A549 (cell line): ENCODE measurements at regions not wholly inside any gene's neighbourhood (a gene's known extent, or its start where the extent isn't known, plus 50 kb on each side); places are given as distances from the start of the nearest gene placed in this dataset.

Experiments
- ATAC-seq, 2 experiments: fragments of 200-7000 bp in 1 of 2; fragments of >200 bp in 1 of 2; cut with Nextera tagmentation in 1 of 2; cut with Tn5 transposase in 1 of 2; 3 replicates each; pipeline versions ENCODE4 v1.8.0 to v1.9.1; 2018 to 2020; ENCODE audit warnings: mild to moderate bottlenecking in 1 of 2, moderate library complexity in 1 of 2
- CTCF ChIA-PET: fragments of 300-600 bp; sonication (Branson Sonifier 250); formaldehyde crosslinking; extraction: SDS; loops from one replicate; lab custom pipeline; 2021; ENCODE audit warnings: antibody characterized with exemption, inconsistent platforms; lab: Yijun Ruan, JAX
- POLR2A ChIA-PET: fragments of 350-600 bp; formaldehyde crosslinking; extraction: SDS; loops from one replicate; lab custom pipeline; 2021; ENCODE audit warnings: antibody characterized with exemption, inconsistent platforms; lab: Yijun Ruan, JAX
- DNase-seq, 2 experiments: peaks; one replicate each; pipeline versions ENCODE4 v3.0.0 to v3.0.0-alpha.2; 2011 to 2016; ENCODE audit warnings: low read depth in 1 of 2, low spot score in 1 of 2
- FAIRE-seq: peaks from 2 replicates; lab custom pipeline; 2011; peaks lifted over from hg19 to GRCh38; lab: Jason Lieb, UNC
- H3K27ac ChIP-seq, 2 experiments: fragments of >200 bp; sonication (Bioruptor Twin); formaldehyde crosslinking; 3 replicates each; pipeline ENCODE4 v1.5.1; 2016 to 2017
- H3K4me1 ChIP-seq: fragments of >200 bp; sonication (Bioruptor Twin); formaldehyde crosslinking; 3 replicates; pipeline ENCODE4 v1.6.1; 2016
- H3K4me2 ChIP-seq: fragments of >200 bp; sonication (Bioruptor Twin); formaldehyde crosslinking; 3 replicates; pipeline ENCODE4 v1.6.1; 2016
- H3K4me3 ChIP-seq: fragments of >200 bp; sonication (Bioruptor Twin); formaldehyde crosslinking; 3 replicates; pipeline ENCODE4 v1.5.1; 2016
- H3K9me3 ChIP-seq: fragments of >200 bp; sonication (Bioruptor Twin); formaldehyde crosslinking; 3 replicates; pipeline ENCODE4 v1.6.1; 2016
- CBX2 ChIP-seq: fragments of 200-600 bp; sonication (generic); IDR thresholded peaks from 2 replicates; pipeline ENCODE4 v1.6.1; 2016; ENCODE audit warnings: low read depth, mild to moderate bottlenecking, borderline replicate concordance
- CHD2 ChIP-seq: fragments of 150-350 bp; IDR thresholded peaks from 2 replicates; pipeline ENCODE4 v1.6.1; 2014; ENCODE audit warnings: low read length; ENCODE audit not compliant: partially characterized antibody
- CHD4 ChIP-seq: fragments of 200-600 bp; sonication (generic); IDR thresholded peaks from 2 replicates; pipeline ENCODE4 v1.6.1; 2016; ENCODE audit warnings: antibody characterized with exemption, mild to moderate bottlenecking, borderline replicate concordance
- EHF ChIP-seq: fragments of 250-450 bp; sonication (Bioruptor Pico); IDR thresholded peaks from 2 replicates; pipeline ENCODE4 v1.5.0; 2020; ENCODE audit warnings: mild to moderate bottlenecking
- FOSB ChIP-seq: fragments of 250-450 bp; sonication (Bioruptor Pico); IDR thresholded peaks from 2 replicates; pipeline ENCODE4 v1.5.0; 2020; ENCODE audit warnings: mild to moderate bottlenecking, moderate library complexity
- HDAC2 ChIP-seq: fragments of 200-600 bp; sonication (generic); IDR thresholded peaks from 2 replicates; pipeline ENCODE4 v1.6.1; 2016
- HEYL ChIP-seq: fragments of 250-450 bp; sonication (Bioruptor Pico); IDR thresholded peaks from 2 replicates; pipeline ENCODE4 v1.8.0; 2021; ENCODE audit warnings: mild to moderate bottlenecking, moderate library complexity
- HOXB13 ChIP-seq: fragments of 250-450 bp; sonication (Bioruptor Pico); IDR thresholded peaks from 2 replicates; pipeline ENCODE4 v1.5.0; 2020; ENCODE audit warnings: low read depth, mild to moderate bottlenecking, moderate library complexity
- HOXB5 ChIP-seq: fragments of 250-450 bp; sonication (Bioruptor Pico); IDR thresholded peaks from 2 replicates; pipeline ENCODE4 v1.5.0; 2020; ENCODE audit warnings: mild to moderate bottlenecking, moderate library complexity
- KDM1A ChIP-seq: fragments of 200-600 bp; sonication (generic); IDR thresholded peaks from 2 replicates; pipeline ENCODE4 v1.6.1; 2016; ENCODE audit warnings: low read depth, mild to moderate bottlenecking
- KDM5A ChIP-seq: fragments of 200-600 bp; sonication (generic); IDR thresholded peaks from 2 replicates; pipeline ENCODE4 v1.6.1; 2016; ENCODE audit warnings: antibody characterized with exemption, mild to moderate bottlenecking
- MAFK ChIP-seq: fragments of 450-650 bp; IDR thresholded peaks from 2 replicates; pipeline ENCODE4 v1.6.1; 2014; ENCODE audit not compliant: partially characterized antibody
- MYC ChIP-seq: IDR thresholded peaks from 2 replicates; pipeline ENCODE4 v1.6.1; 2012; ENCODE audit warnings: mild to moderate bottlenecking, inconsistent platforms, low read length, improper control_type of control experiment, borderline replicate concordance
- NFE2L2 ChIP-seq: fragments of 150-350 bp; conservative IDR thresholded peaks from 2 replicates; pipeline ENCODE4 v1.6.1; 2014; ENCODE audit warnings: low read length
- POLR2A ChIP-seq: IDR thresholded peaks from 2 replicates; pipeline ENCODE4 v1.6.1; 2012; ENCODE audit warnings: mild to moderate bottlenecking, low read length
- RAD21 ChIP-seq, 2 experiments: fragments of >200 bp in 1 of 2; sonication (Bioruptor Twin) in 1 of 2; formaldehyde crosslinking in 1 of 2; IDR thresholded peaks in 1 of 2; conservative IDR thresholded peaks in 1 of 2; 2 replicates in 1 of 2; 3 replicates in 1 of 2; pipeline ENCODE4 v1.6.1; 2012 to 2018; ENCODE audit warnings: inconsistent platforms in 1 of 2
- RNF2 ChIP-seq: fragments of 200-600 bp; sonication (generic); IDR thresholded peaks from 2 replicates; pipeline ENCODE4 v1.6.1; 2016; ENCODE audit warnings: low read depth, mild to moderate bottlenecking, antibody characterized with exemption, moderate library complexity, borderline replicate concordance
- TP53 ChIP-seq: fragments of 250-450 bp; sonication (Bioruptor Pico); IDR thresholded peaks from 2 replicates; pipeline ENCODE4 v1.5.0; 2021; ENCODE audit warnings: mild to moderate bottlenecking, moderate library complexity
- ZC3H11A ChIP-seq: fragments of 450-650 bp; IDR thresholded peaks from 2 replicates; pipeline ENCODE4 v1.6.1; 2014; ENCODE audit warnings: antibody characterized with exemption, mild to moderate bottlenecking
- ZFP36 ChIP-seq: fragments of 450-650 bp; IDR thresholded peaks from 2 replicates; pipeline ENCODE4 v1.6.1; 2014; ENCODE audit warnings: borderline replicate concordance; ENCODE audit not compliant: partially characterized antibody
- WGBS: methylation state at CpG from one replicate; pipeline ENCODE4 v1.1.6; 2017; ENCODE audit errors: missing lambda C conversion rate; 5-methylcytosine and 5-hydroxymethylcytosine counted together
- TF ChIP-seq, protein P1 (sequence below): fragments of 450-650 bp; IDR thresholded peaks from 2 replicates; pipeline ENCODE4 v1.6.1; 2014; ENCODE audit warnings: antibody characterized with exemption
- TF ChIP-seq, protein P2 (sequence below): fragments of 150-350 bp; IDR thresholded peaks from 2 replicates; pipeline ENCODE4 v1.6.1; 2014; ENCODE audit warnings: low read depth, mild to moderate bottlenecking, low read length
- TF ChIP-seq, protein P3 (sequence below): fragments of 250-450 bp; sonication (Bioruptor Pico); IDR thresholded peaks from 2 replicates; pipeline ENCODE4 v1.5.0; 2020; ENCODE audit warnings: low read depth, mild to moderate bottlenecking, moderate library complexity

DNA sequence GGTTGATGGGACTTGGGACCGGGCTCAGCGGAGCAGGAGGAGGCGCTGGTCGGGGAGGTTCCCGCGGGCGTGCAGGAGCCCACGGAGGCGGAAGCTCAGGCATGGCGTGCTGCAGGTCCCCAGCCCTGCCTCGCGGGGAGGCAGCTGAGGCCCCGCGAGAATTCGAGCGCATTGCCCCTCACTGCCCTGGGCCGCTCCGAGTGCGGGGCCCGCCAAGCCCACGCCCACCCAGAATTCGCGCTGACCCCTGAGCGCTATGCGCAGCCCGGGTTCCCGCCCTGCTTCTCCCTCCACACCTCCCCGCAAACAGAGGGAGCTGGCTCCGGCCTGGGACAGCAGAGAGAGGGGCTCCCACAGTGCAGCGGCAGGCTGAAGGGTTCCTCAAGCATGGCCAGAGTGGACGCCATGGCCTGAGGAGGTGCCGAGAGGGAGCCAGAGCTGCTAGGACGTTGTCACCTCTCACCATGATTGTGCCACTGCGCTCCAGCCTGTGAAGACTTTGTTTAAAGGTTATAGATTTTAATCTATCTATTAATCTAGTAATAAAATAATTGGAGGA, 357.2 kb upstream of the RGPD4 start:
- Histone ChIP-seq H3K4me2 (no peak overlapping the region), H3K4me3 (no peak overlapping the region), H3K4me1 (no peaks in the 10 kb centered on the region), H3K9me3 (no peaks in the 10 kb centered on the region), H3K27ac (no peak overlapping the region)
- TF ChIP-seq CHD4 (no peak), HOXB13 (CRISPR knock-in tag) (no peak), MYC (no peak), CHD2 (no peak), EHF (no peak), ZFP36 (no peak), FOSB (CRISPR knock-in tag) (no peak), HEYL (CRISPR knock-in tag) (no peak), KDM5A (no peak), RAD21 (conservative IDR thresholded peaks at IDR 0.05 in 1 of 2, IDR thresholded peaks at IDR 0.05 in 1 of 2) (no peak), KDM1A (no peak)
- TF ChIP-seq, protein P1, sequence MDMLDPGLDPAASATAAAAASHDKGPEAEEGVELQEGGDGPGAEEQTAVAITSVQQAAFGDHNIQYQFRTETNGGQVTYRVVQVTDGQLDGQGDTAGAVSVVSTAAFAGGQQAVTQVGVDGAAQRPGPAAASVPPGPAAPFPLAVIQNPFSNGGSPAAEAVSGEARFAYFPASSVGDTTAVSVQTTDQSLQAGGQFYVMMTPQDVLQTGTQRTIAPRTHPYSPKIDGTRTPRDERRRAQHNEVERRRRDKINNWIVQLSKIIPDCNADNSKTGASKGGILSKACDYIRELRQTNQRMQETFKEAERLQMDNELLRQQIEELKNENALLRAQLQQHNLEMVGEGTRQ = no peak
- ChIA-PET POLR2A (no interaction called here), CTCF (no interaction called here)
- 69% methylated on average over 21 of the region's 34 CpGs for WGBS
- no peak for DNase-seq
- ATAC-seq = no peak
- no peak for FAIRE-seq

DNA sequence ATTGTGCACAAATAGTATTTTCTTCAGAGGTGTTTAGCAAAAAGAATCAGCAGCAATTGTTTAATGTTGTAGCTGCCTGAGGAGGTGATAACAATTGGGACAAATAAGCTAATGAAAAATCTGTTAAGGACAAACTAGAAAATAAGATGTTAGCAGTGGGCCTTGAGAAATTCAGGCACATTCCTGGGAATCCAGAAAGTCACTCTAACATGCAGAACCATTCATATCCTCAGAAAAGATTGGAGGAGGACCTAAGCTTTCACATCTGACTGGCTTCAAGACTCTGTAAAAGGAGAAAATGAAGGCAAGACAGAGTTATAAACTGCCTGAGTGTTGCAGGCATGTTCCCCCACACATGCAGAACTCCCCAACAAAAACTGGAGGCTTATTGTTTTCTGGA, 353.5 kb upstream of the RGPD4 start:
- H3K4me1 ChIP-seq = no peaks in the 10 kb centered on the region
- H3K4me2 ChIP-seq = no peak overlapping the region
- ChIA-PET CTCF (interaction anchor here (1.2 kb wide), 1 partner anchor 113 kb away, joined by 3 read pairs; no protein-coding TSS in a partner anchor), POLR2A (no interaction called here)
- no peak overlapping the region for H3K4me3 ChIP-seq
- no peak for ATAC-seq
- no peak overlapping the region for H3K27ac ChIP-seq
- no peak for FAIRE-seq
- peaks cover 10% of the 10 kb centered on the region; the same call in 1 of the 3 replicates for H3K9me3 ChIP-seq
- no peak for DNase-seq
- no peak for TF ChIP-seq POLR2A
- TF ChIP-seq HDAC2 = no peak
- TF ChIP-seq HOXB5 (CRISPR knock-in tag) = no peak
- TF ChIP-seq TP53 = no peak
- no peak for TF ChIP-seq RNF2
- TF ChIP-seq RAD21 (conservative IDR thresholded peaks at IDR 0.05 in 1 of 2, IDR thresholded peaks at IDR 0.05 in 1 of 2) = no peak
- TF ChIP-seq MAFK = no peak
- TF ChIP-seq, protein P2, sequence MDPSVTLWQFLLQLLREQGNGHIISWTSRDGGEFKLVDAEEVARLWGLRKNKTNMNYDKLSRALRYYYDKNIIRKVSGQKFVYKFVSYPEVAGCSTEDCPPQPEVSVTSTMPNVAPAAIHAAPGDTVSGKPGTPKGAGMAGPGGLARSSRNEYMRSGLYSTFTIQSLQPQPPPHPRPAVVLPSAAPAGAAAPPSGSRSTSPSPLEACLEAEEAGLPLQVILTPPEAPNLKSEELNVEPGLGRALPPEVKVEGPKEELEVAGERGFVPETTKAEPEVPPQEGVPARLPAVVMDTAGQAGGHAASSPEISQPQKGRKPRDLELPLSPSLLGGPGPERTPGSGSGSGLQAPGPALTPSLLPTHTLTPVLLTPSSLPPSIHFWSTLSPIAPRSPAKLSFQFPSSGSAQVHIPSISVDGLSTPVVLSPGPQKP = no peak
- no peak for TF ChIP-seq ZC3H11A
- TF ChIP-seq NFE2L2 = no peak
- no peak for TF ChIP-seq CBX2
- TF ChIP-seq, protein P3, sequence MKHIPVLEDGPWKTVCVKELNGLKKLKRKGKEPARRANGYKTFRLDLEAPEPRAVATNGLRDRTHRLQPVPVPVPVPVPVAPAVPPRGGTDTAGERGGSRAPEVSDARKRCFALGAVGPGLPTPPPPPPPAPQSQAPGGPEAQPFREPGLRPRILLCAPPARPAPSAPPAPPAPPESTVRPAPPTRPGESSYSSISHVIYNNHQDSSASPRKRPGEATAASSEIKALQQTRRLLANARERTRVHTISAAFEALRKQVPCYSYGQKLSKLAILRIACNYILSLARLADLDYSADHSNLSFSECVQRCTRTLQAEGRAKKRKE (CRISPR knock-in tag) = no peak

DNA sequence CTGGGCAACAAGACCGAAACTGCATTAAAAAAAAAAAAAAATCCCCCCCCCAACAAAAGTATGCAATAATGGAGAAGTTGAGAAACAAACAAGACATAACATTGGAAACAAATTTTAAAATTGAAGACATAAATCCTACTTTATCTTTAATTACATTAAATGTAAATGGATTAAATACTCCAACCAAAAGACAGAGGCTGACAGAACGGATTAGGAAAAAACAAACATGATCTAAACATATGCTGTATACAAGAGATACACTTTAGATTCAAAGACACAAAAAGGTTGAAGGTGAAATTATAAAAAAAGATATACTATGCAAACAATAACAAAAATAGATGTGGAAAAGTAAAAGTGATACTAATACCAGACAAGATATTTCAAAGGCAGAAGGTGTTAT, 350.8 kb upstream of the RGPD4 start:
- CTCF ChIA-PET = no interaction called here
- WGBS = 52% methylated on average over 2 of the region's 2 CpGs
- FAIRE-seq = no peak

More for the DNA sequence above, 350.8 kb upstream of the RGPD4 start:
- DNase-seq (no peak), ATAC-seq (no peak)
- H3K4me3 ChIP-seq = no peak overlapping the region
- H3K9me3 ChIP-seq = peaks cover 10% of the 10 kb centered on the region; the same call in 1 of the 3 replicates
- no peak for TF ChIP-seq ZC3H11A
- H3K27ac ChIP-seq = no peak overlapping the region
- no peak overlapping the region for H3K4me2 ChIP-seq
- POLR2A ChIA-PET = no interaction called here
- H3K4me1 ChIP-seq = no peaks in the 10 kb centered on the region
